OCI-LY3 (cell line): ENCODE measurements at regions not wholly inside any gene's neighbourhood (a gene's known extent, or its start where the extent isn't known, plus 50 kb on each side); places are given as distances from the start of the nearest gene placed in this dataset.

Experiments
- EZH2phosphoT487 ChIP-seq: fragments of 200-600 bp; shearing (Covaris generic); IDR thresholded peaks from 2 replicates; pipeline ENCODE4 v1.6.1; 2018; ENCODE audit warnings: antibody characterized with exemption, mixed run types, low read depth
- TF ChIP-seq, protein P1 (sequence below): fragments of 200-600, 300-600 bp; sonication (generic); IDR thresholded peaks from 2 replicates; pipeline ENCODE4 v1.5.1; 2014; ENCODE audit warnings: antibody characterized with exemption, low read length, low read depth

DNA sequence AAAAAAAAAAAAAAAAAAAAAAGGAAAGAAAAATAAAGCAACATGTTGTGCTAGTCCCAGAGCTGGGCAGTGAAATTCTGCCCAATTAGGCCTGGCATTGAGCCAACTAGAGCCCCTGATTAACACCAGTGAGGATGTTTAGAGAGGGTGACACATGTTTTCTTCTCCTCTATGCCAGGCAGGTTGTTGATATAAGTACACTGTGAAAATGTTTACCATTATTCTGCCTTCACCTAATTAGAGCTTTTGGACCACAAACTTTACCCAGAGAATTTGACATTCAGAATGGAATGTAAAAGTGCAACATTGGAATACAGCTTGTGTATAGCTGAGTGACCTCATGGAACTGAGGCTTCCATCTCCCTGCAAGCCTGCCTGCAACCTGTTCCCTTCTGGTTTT lies 62.0 kb upstream of the EPCAM start:
- TF ChIP-seq, protein P1, sequence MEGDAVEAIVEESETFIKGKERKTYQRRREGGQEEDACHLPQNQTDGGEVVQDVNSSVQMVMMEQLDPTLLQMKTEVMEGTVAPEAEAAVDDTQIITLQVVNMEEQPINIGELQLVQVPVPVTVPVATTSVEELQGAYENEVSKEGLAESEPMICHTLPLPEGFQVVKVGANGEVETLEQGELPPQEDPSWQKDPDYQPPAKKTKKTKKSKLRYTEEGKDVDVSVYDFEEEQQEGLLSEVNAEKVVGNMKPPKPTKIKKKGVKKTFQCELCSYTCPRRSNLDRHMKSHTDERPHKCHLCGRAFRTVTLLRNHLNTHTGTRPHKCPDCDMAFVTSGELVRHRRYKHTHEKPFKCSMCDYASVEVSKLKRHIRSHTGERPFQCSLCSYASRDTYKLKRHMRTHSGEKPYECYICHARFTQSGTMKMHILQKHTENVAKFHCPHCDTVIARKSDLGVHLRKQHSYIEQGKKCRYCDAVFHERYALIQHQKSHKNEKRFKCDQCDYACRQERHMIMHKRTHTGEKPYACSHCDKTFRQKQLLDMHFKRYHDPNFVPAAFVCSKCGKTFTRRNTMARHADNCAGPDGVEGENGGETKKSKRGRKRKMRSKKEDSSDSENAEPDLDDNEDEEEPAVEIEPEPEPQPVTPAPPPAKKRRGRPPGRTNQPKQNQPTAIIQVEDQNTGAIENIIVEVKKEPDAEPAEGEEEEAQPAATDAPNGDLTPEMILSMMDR, result no peak
- no peak for TF ChIP-seq EZH2phosphoT487
